UCSD-AML1 (cell line): ENCODE measurements at regions not wholly inside any gene's neighbourhood (a gene's known extent, or its start where the extent isn't known, plus 50 kb on each side); places are given as distances from the start of the nearest gene placed in this dataset.
"Not testable (repeated sequence)": the region's sequence is repeated elsewhere in the genome, so short reads cannot be mapped to it uniquely, and the experiment has no call there.

ENCODE experiments used
- DNase-seq: peaks from one replicate; lab custom pipeline; 2025; ENCODE audit not compliant: unreplicated experiment; lab: John Stamatoyannopoulos, UW

DNA sequence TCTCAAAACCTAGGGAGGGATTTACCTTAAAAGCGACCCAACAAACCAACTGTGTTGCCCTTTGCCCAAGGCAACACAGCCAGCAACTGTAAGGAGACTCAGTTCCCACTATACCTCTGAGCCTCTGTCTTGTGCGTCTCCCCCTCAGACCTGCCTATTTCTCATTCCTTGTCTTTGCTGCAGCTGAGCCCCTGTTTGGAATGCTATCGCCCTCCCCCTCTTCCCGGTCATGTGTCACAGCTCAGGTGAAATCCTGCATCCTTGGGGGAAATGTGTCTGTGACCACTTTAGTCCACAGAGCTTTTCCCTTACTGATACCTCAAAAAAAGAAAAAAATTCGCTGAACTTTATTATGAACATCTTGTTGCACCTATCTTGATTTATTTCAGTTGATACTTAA, 52.0 kb upstream of the LRIG1 start:
- no peak for DNase-seq

DNA sequence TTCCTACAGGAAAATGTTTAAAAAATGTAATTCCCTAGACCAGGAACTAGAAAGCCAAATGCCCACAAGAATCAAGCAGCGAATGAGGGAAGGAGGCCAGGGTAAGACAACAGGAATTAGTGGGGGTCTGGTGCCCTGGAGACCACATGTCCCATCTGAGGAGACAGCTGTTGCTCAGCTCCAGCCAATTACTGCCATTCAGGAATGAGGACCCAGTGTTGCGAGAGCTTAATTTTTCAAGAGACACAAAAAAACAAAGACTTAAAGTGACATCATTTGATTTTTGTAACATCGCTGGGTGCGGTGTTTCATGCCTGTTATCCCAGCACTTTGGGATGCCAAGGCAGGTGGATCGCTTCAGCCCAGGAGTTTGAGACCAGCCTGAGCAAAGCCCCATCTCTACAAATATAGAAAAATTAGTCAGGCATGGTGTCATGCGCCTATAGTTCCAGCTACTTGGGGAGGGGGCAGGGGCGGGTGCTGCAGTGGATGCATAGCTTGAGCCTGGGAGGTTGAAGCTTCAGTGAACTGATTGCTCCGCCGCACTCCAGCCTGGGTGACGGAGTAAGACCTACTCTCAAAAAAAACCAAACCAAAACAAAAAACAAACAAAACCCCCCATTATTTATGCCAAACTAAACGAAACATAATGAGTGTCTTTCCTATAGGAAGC, 52.8 kb upstream of the LRIG1 start:
- no peak for DNase-seq

DNA sequence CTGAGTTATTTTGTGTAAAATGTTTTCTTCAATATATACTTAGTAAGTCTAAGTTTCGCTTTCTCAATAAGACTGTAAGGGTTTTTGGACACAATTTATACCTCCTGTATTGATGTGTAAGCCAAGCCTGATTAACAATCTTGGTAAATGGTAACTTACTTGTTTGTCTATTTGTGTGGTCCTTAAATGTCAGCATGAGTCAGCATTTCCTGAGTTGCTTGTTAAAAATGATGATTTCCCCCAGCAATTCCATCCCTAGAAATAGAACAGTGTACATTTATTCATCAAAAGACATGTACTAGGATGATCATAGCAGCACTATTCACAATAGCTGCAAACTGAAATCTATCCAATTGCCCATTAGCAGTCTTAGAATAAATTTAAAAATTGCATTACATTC, 53.4 kb upstream of the LRIG1 start:
- DNase-seq = no peak

DNA sequence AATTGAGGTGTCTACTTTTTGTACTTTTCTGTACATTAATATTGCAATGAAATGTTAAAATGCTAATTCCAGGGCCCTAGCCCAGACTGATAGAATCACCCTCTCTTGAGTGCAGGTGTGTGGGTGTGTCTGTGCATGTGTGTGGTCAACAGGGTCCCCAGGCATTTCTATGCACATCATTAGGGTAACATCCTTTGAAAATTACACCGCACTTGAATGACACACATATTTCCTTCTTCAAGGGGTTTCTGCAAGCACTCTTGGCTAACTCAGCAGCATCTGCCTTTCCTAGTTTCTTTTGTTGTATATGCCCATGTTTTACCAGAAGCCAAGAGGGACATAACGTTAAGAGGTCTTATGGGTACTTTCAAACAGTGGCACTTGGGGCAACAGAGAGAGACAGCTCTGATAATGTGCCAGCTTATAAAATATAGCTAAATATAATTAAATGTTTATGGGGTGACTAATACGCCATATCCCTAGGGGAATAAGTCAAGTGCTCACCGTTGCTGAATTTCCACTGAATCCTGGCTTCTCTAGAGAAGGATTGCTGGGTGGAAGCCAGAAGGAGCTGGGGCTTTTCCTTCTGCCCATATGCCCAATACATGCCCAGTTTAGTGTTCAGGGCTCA, 54.5 kb upstream of the LRIG1 start:
- DNase-seq = no peak

DNA sequence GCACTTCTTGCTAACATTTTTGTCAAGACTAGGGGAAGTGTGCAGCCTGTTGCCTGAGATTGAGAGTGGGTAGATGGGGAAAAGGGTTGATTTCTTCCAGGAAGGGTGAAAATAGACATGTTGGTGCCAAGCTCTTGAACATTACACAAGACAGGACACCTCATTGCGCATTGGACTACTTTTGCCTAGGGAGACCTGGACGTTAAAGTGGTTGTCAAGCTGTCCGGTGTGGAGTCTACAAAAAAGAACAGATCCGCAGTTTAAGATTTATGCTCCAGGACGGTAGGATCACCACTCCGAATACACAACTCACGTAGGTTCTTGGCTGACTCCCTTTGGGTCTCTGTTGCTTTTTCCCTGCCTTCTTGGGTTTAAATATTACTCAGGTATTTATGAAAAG, 56.3 kb upstream of the LRIG1 start:
- no peak for DNase-seq

DNA sequence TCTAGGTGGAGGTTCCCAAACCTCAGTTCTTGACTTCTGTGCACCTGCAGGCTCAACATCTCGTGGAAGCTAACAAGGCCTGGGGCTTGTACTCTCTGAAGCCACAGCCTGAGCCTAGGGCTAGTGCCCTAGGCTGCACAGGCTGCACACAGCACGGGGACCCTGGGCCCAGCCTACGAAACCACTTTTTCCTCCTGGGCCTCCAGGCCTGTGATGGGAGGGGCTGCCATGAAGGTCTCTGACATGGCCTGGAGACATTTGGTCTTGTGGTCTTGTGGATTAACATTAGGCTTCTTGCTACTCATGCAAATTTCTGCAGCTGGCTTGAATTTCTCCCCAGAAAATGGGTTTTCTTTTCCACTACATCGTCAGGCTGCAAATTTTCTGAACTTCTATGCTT, 59.1 kb upstream of the LRIG1 start:
- DNase-seq = not testable (repeated sequence)

DNA sequence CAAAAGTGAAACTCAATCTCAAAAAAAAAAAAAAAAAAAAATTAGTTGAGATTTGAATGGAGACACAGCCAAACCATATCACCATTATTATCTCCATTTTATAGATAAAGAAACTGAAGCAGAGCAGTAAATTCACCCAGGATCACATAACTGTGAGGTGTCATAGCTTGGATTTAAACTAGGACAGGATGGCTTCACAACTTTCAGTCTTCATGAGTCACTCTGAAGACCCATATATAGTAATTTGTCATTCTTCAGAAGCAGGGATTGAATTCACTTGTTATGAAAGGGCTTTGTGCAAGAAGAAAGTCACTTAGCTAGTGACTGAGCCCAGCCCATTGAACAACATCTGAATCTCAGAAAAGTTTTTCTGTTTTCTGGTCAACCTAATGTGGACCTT, 60.5 kb upstream of the LRIG1 start:
- no peak for DNase-seq

DNA sequence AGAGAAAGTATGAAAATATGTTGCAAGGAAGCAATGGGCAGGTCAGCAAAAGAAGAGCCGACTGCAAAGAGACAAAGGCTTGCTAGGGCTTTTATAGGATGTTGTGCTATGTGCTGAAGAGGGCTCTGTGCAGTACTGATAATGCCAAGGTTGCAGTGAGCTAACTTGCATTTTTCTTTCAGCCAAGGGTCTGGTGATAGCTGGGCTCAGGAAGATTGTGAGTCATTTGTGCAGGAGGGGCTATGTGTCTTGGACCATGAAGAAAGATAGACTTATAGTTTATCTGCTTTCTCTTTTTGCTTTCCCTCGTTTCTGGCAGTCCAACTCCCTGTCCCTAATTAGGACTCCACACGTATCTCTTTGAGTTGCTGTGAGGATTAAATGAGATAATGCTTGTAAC, 64.5 kb upstream of the LRIG1 start:
- no peak for DNase-seq

DNA sequence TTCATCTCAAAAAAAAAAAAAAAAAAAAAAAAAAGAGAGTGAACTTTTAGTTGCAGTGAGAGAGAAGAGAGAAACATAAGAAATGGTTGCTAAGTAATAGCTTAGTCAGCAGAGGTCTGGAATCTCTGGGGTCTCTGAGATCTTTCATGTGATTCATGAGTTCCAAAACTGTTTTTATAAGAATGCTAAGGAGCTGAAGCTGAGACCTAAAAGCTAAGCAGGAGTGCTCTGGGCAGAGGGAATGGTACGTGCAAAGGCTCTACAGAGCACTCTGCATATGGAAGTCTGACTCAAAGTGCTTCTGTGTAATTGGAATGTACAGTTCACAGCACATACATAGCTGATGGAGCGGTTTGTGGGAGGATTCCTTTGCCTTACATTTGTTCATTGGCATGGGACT, 66.3 kb upstream of the LRIG1 start:
- DNase-seq = no peak

DNA sequence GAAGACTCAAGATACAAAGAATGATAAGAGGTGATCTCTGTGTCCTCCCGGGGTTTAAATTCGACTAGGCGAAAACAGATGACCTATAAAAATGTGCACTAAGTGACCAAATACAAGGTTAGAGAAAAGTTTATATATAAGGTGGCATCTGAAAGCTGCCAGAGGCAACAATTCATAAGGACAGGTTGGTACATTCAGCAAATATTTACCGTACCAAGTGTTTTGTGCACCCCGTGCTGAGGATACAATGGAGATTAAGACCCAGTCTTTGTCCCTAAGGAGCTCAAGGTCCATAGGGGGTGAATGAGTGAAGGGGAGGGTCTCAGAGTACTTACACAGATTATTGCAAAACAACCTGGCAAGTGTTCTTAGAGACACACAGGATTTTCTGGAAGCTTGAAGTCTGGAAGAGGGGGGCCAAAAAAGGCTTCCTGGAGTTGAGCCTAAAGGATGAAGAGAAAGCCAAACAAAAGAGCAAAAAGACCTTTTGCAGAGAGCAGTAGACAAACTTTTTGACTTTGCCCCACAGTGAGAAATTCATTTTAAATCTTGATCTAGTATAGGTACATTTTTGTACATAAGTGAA, 71.4 kb upstream of the LRIG1 start:
- no peak for DNase-seq

DNA sequence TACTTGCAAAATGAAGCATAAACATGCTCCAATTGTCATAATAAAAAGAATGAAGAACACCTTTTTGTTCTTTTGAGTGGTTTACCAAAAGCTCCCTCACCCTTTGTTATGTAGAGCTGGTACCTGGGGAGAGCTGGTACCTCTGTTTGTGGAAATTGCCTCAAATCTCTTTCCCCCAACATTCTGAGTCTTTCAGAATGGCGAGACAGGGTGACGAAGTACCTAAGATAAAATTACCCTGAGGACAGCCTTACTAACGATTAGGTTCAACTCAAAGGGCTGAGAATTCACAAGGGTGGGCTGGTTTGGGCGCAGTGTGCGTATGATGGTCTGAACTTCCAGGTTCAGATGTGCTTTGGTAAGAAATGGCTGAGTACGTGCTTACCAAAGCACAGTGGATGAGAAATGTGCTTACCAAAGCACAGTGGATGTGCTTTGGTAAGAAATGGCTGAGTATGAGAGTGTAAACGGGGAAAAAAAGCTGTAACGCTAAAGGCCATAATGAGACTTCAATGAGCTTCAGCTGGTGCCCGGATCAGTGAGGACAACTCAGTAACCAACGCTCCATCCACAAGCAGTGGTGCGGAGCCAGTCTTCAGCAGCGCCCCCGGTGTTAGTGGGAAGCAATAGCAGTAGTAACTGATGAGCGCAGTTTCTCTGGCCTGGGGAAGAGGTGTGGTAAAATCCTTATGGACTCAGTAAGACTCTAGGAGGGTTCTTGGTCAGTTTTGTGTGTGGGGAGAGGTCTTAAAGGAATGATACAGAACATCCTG, 72.3 kb upstream of the LRIG1 start:
- no peak for DNase-seq

DNA sequence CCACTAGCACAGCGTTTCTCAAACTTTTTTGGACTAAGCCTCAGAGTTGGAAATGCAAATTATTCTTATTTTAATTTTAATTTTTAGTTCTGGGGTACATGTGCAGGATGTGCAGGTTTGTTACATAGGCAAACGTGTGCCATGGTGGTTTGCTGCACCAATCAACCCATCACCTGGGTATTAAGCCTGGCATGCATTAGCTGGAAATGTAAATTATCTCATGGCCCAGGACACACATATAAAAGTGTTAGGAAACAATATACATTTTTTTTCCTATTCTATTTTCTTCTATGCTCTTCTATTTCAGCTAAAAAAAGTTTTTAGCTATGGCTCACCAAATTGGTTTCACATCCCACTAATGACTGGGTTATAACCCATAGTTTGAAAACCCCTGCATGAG, 73.3 kb upstream of the LRIG1 start:
- no peak for DNase-seq

DNA sequence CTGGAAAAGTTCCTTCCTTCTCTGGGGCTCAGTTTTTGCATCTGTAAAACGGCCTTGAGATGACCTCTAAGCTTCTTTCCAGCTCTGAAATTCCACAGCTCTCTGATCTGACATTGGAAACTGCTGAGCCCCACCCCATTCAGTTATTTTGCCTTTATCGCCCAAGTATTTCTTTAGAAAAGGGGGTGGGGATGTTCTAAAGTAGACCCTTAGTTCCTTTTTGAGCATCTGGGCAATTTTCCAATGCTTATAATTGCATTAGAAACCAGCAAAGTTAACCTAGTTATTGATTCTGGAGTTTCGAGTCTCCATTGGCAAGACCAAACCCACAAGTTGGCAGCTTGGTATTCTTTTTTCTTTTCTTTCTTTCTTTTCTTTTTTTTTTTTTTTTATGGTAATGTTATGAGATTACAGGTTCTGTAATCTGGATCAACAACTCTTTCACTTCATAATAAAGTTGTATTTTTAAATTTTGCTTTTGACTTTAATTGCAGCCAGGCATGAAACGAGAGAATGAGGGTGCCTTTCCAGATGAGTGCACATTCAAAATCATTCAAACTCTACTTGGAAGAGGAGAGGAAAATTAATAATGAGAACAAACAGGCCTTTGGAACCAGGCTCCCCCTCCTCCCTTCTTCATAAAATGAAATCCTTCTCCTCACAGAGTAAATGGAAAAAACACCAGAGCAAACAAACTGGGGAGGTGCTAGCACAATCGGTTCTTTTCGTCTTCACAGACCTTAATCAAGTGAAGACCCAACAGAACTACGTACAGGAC, 76.8 kb upstream of the LRIG1 start:
- no peak for DNase-seq

DNA sequence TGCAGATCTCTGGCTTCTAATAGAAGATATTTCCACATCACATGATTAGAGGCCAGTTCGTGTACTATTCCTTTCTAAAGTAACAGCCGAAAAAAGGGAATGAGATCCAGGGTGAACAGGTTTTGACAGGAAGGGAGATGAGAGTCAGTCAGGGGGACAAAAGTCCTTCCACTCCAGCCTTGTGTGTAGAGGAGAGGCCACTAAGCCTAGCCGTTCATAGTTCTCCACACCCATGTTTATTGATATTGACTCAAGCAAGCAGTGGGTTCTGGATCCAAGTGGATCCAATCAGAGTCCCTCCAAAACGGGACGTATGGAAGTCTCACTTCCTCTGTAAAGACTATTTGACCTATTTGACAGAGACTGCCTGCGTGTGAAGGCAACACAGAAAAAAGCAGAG, 80.4 kb upstream of the LRIG1 start:
- no peak for DNase-seq

DNA sequence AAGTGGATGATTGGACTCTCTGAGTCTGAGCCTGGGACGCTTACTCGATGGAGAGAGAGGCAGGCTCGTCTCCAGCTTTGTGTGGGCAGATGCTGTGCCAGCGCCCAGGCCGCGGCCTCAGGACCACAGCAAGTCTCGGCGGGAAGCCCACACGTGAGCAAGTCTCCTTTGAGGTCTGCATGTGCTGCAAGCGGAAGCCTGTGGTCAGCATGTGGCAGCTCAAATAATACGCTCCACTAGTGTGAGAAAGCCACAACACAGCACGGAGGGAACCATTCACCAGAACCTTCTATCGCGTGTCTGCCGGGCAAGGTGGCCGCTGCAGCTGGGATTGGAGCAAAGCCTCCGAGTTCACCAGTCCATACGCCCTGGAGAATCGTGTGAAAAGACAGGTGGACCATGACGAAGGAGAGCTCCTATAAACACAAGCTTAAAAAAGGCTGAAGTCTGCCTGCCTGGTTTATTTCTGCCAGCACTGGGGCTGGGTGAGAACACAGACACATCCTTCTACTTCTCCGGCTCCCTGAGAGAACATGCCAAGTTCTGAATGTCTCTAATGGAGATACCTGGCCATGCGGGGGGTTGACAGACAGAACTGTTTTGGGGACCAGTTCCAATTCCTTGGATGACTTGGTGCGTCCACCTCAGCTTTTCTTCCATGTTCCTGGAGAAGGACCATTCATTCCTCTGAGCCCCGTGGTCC, 82.0 kb upstream of the LRIG1 start:
- DNase-seq = peak; percentile 34

DNA sequence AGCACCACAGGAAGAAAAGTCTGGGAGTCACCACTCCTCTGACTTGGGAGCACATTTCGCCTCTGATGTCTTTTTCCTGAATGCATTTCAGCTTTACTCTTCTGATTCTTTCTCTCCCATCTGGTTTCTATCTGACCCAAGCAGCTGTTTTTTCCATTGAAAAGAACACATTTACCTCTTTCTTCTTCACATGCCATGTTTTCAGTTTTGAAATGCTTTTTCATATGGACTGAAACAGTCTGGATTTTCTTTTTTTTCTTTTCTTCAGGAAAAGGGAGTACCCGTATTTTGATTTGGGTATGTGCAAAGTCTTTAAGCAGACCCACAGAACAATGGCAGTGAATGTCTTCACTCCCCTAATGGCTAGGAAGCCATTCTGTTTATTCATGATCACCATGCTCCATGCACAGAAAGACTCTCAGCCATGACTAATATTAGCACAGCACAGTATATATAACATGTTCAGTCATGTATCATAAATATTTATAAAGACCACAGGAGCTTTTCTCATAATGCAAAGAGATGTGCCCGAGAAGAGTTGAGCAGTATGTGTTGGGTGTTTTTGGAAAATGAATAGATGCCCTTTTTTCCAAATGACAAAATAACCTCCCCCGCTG, 82.7 kb upstream of the LRIG1 start:
- DNase-seq = no peak

DNA sequence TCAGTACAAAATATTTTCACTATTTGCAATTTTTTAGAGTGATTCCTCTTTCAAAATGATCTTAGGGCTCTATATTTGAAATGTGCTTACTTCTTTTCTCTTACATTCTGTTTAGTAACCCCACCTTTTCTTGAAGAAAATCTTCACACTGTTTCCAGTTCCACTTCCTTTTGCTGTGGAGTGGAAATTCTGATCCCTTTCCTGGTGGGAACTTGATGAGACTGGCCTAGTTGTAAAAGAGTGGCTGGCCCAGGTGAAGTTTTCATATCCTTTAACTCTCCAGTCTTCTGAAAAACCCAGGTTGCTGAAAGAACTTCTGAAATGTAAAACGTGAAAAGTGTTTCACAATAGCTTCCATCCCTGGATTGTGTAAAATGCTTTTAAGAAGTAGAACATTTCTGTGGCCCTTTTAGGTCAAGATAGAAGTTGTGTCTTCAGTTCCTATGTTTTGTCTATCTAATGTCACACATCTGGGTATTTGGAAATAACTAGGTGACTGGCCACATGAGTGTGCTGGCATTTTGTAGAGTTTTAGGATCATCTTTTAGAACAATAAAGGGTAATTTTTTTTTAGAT, 84.8 kb upstream of the LRIG1 start:
- DNase-seq = no peak

DNA sequence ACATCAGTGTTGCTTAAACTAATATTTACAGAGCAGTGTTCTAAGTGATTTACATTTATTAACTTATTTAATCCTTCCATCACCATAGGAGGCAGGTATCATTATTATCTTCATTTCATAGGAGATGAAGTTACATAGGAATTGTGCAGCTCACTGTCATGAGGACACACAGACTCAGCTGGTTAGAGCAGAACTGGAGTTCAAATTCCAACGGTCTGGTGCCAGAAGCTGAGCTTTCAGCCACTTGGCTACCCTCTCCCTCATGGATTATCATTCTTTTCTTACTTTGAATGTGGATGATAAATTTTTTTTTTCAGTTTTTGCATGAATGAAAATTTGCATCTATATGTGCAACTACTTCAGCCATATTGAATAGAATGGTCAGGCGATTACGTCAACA, 86.0 kb upstream of the LRIG1 start:
- DNase-seq = no peak

DNA sequence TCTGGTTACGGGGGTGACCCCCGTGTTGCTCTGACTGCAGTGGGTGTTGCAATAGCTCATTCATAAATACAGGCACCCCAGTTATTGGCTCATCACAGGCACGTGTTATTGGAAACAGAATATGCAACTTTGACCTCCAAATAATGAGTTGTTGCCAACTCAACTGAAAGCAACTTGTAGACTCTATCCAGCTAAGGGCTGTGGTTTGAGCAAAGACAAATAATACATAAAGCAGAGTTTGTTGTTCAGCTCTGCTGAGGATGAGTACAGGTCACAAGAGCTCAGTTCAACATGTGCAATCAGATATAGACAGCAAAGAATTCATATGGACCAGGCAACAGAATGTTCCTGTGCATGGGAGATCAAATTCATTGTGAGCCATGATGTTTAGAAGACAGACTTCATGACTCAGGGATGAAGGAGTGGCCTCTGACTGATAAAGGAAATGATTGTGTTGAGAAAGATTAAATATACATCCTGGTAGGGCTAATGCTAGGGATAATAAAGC, 87.6 kb upstream of the LRIG1 start:
- no peak for DNase-seq
